NT2/D1 (cell line): ENCODE measurements at regions not wholly inside any gene's neighbourhood (a gene's known extent, or its start where the extent isn't known, plus 50 kb on each side); places are given as distances from the start of the nearest gene placed in this dataset.
"Not testable (repeated sequence)": the region's sequence is repeated elsewhere in the genome, so short reads cannot be mapped to it uniquely, and the experiment has no call there.

Experiments used
- DNase-seq: peaks from one replicate; pipeline ENCODE4 v3.0.0-alpha.2; 2011; ENCODE audit warnings: low read depth, low spot score
- H3K27me3 ChIP-seq: 2 replicates; pipeline ENCODE4 v1.6.0; 2011; ENCODE audit warnings: mild to moderate bottlenecking; ENCODE audit not compliant: insufficient read length, insufficient read depth
- H3K36me3 ChIP-seq: 2 replicates; pipeline ENCODE4 v1.6.1; 2011; ENCODE audit warnings: mild to moderate bottlenecking, low read length, mixed read lengths; ENCODE audit not compliant: insufficient read depth, insufficient read length
- H3K4me1 ChIP-seq: 2 replicates; pipeline ENCODE4 v1.5.1; 2011; ENCODE audit not compliant: insufficient read depth, insufficient read length
- H3K4me3 ChIP-seq: 2 replicates; pipeline ENCODE4 v1.5.1; 2011; ENCODE audit warnings: low read depth; ENCODE audit not compliant: insufficient read length
- H3K9ac ChIP-seq: 2 replicates; pipeline ENCODE4 v1.6.0; 2011; ENCODE audit warnings: low read depth; ENCODE audit not compliant: insufficient read length
- H3K9me3 ChIP-seq: 2 replicates; pipeline ENCODE4 v1.5.1; 2011; ENCODE audit warnings: mild to moderate bottlenecking, low read length; ENCODE audit not compliant: insufficient read depth
- SUZ12 ChIP-seq: IDR thresholded peaks from 2 replicates; pipeline ENCODE4 v1.6.1; 2011; ENCODE audit not compliant: insufficient read length, insufficient read depth; ENCODE audit errors: extremely low read depth
- YY1 ChIP-seq: IDR thresholded peaks from 2 replicates; pipeline ENCODE4 v1.6.1; 2011; ENCODE audit not compliant: insufficient read length, insufficient read depth
- ZNF274 ChIP-seq: IDR thresholded peaks from 2 replicates; pipeline ENCODE4 v1.6.1; 2011; ENCODE audit warnings: mild to moderate bottlenecking, low read depth, low read length

DNA sequence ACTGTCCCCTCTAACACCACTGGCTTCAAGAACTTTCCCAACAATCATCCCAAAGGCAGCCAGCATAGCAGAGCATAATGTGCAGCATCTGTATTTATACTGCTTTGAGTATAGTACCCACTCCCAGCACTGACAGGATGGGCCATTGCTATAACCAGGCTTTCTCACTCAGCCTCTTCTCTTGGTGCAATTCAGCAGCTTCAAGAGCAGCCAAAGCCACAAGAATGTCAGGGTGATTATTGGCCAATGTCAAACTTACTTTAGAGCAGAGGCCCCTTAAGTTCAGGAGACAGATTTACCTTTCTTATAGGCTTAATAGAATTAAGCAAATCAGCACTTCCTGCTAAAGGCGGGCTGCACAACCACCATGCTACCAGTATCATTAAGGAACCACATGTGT lies 232.4 kb upstream of the RSPO3 start:
- no peaks in the 10 kb centered on the region for H3K4me1 ChIP-seq
- DNase-seq, result no peak
- TF ChIP-seq YY1 (no peak), ZNF274 (no peak), SUZ12 (no peak)
- no peaks in the 10 kb centered on the region for H3K9me3 ChIP-seq
- H3K4me3 ChIP-seq, result no peak overlapping the region
- no peaks in the 10 kb centered on the region for H3K27me3 ChIP-seq
- H3K36me3 ChIP-seq, result no peaks in the 10 kb centered on the region
- no peak overlapping the region for H3K9ac ChIP-seq

DNA sequence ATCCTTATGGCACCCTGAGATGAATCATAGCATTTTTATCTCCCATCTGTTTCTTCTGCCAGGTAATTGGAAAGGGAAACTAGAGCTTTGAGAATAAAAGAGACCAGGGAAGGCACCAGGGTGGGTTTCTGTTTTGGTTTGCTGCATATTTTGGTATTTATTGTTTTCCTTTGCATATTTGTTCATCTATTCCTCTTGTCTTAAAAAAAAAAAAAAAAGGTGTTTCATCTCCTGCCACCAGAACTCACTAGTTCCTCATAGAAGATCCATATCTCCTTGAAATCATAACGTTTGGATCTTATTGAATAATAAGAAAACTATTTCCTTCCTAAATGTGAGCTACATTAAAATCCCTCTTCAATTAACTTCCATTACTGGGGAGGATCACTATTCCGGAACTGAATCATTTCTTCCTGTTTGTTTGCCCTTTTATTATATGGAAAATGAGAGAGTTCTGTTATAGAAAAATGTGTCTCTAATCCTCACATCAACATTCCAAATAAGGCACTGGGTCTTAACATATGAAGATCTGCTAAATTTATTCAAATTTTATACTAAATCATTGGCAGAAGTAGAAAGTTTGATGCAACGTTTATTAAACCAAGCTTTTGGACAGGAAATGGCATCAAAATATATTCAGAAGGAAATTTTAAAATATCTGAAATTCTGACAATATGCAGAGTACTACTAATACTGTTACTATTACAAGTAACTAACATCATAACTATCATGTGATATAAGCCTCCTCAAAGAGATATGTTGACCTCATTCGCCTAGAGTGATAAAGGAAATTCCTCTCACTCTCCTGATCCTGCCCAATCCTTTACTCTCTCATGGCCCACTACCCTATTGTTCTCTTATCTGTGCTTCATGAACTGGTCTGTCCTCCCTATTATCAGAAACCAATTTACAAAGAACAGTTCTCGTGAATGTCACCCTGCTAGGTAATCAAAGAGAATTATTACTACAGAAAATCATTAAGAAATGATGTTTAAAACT lies 229.4 kb upstream of the RSPO3 start:
- DNase-seq, result no peak
- no peaks in the 10 kb centered on the region for H3K27me3 ChIP-seq
- no peaks in the 10 kb centered on the region for H3K9me3 ChIP-seq
- H3K36me3 ChIP-seq, result no peaks in the 10 kb centered on the region
- TF ChIP-seq SUZ12 (no peak), YY1 (no peak), ZNF274 (no peak)
- no peaks in the 10 kb centered on the region for H3K4me1 ChIP-seq
- no peak overlapping the region for H3K9ac ChIP-seq
- H3K4me3 ChIP-seq, result no peak overlapping the region

DNA sequence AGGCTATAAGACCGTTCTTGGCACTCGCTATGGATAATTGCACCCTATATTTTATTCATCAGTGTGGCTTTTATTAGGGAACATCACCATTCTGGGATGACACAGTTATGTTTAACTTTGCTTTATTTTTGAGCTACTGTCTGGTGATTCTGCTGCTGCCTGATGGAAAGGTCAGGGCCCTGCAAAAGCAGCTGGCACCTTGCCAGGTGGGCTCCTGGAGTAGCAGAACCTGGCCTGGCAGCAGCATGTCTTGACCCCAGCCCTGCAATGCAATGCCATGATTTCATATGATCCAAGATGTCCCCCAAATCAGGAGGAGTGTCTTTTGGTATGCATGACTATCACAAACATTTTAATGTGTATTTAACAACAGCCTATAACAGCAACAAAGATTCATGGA lies 228.4 kb upstream of the RSPO3 start:
- H3K36me3 ChIP-seq, result no peaks in the 10 kb centered on the region
- TF ChIP-seq ZNF274 (no peak), SUZ12 (no peak), YY1 (no peak)
- no peak overlapping the region for H3K9ac ChIP-seq
- no peak overlapping the region for H3K4me3 ChIP-seq
- no peak for DNase-seq
- no peaks in the 10 kb centered on the region for H3K9me3 ChIP-seq
- H3K27me3 ChIP-seq, result no peaks in the 10 kb centered on the region
- H3K4me1 ChIP-seq, result no peaks in the 10 kb centered on the region

DNA sequence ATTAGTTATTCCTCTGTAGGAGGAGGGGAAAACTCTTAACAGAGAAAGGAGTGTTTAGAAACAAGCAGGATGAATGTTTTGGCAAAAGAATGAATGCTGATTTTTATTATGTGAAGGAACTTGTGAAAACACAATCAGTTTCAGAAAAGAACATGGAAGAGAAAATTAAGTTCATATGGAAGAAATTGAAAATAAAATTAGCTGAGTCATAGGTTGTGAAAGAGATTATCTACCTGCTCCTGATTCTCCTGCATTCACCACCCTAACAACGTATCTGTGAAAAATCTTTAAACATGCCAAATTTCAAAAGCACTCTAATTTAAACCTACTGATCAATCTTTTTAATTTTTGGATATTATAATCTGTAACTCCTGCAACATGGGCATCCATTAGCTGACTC lies 227.3 kb upstream of the RSPO3 start:
- DNase-seq, result no peak
- H3K4me3 ChIP-seq, result no peak overlapping the region
- no peaks in the 10 kb centered on the region for H3K4me1 ChIP-seq
- no peaks in the 10 kb centered on the region for H3K36me3 ChIP-seq
- no peaks in the 10 kb centered on the region for H3K27me3 ChIP-seq
- H3K9ac ChIP-seq, result no peak overlapping the region
- H3K9me3 ChIP-seq, result no peaks in the 10 kb centered on the region
- no peak for TF ChIP-seq SUZ12
- TF ChIP-seq YY1, result no peak
- no peak for TF ChIP-seq ZNF274

DNA sequence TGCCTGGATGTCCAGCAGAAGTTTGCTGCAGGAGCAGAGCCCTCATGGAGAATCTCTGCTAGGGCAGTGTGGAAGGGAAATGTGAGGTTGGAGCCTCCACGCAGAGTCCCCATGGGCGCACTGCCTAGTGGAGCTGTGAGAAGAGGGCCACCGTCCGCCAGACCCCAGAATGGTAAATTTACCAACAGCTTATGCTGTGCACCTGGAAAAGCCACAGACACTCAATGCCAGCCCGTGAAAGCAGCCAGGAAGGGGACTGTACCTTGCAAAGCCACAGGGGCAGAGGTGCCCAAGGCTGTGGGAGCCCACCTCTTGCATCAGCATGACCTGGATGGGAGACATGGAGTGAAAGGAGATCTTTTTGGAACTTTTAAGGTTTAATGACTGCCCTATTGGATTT lies 225.6 kb upstream of the RSPO3 start:
- not testable (repeated sequence) for H3K9ac ChIP-seq, H3K4me3 ChIP-seq, H3K9me3 ChIP-seq, H3K4me1 ChIP-seq, H3K36me3 ChIP-seq, H3K27me3 ChIP-seq, DNase-seq

DNA sequence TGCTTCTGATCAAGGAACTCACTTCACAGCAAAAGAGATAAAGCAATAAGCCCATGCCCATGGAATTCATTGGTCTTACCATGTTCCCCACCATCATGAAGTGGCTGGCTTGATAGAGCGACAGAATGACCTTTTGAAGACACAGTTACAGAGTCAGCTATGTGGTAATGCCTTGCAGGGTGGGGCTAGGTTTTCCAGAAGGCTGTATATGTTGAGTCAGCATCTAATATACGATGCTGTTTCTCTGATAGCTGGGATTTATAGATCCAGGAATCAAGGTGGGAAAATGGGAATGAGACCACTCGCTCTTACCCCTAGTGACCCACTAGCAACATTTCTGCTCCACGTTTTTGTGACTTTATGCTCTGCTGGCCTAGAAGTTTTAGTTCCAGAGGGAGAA lies 220.7 kb upstream of the RSPO3 start:
- H3K9ac ChIP-seq, result no peak overlapping the region
- no peaks in the 10 kb centered on the region for H3K27me3 ChIP-seq
- no peak for DNase-seq
- H3K36me3 ChIP-seq, result no peaks in the 10 kb centered on the region
- H3K4me3 ChIP-seq, result no peak overlapping the region
- H3K4me1 ChIP-seq, result no peaks in the 10 kb centered on the region
- H3K9me3 ChIP-seq, result no peaks in the 10 kb centered on the region
- no peak for TF ChIP-seq ZNF274
- no peak for TF ChIP-seq SUZ12
- no peak for TF ChIP-seq YY1

DNA sequence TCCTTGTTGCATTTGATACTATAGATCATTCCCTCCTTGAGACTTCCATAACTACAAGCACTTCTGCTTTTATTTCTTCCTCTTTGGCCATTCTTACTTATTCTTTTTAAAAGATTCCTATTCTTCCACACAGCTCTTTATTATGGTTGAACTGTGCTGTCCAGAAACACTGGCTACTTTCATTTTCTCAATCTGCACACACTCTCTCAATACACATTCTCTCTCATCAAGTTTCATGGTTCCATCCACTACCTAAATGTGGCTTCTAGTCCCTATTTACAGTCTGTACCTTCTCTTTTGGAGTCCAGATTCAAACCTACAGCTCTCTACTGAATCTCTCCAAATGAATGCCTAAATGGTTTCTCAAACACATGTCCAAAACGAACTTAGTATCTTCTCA lies 214.3 kb upstream of the RSPO3 start:
- H3K9me3 ChIP-seq, result no peaks in the 10 kb centered on the region
- no peaks in the 10 kb centered on the region for H3K4me1 ChIP-seq
- H3K4me3 ChIP-seq, result no peak overlapping the region
- no peak overlapping the region for H3K9ac ChIP-seq
- H3K27me3 ChIP-seq, result no peaks in the 10 kb centered on the region
- DNase-seq, result no peak
- TF ChIP-seq ZNF274 (no peak), YY1 (no peak), SUZ12 (no peak)
- no peaks in the 10 kb centered on the region for H3K36me3 ChIP-seq
